Neuronal stem cell (in vitro differentiated cells): ENCODE measurements at regions not wholly inside any gene's neighbourhood (a gene's known extent, or its start where the extent isn't known, plus 50 kb on each side); places are given as distances from the start of the nearest gene placed in this dataset.

Experiments used
- DNase-seq: peaks from one replicate; pipeline ENCODE4 v3.0.0-alpha.2; 2013; ENCODE audit warnings: low spot score
- H2AFZ ChIP-seq: one replicate; pipeline ENCODE4 v1.6.1; 2013; ENCODE audit warnings: mild to moderate bottlenecking, low read length, inconsistent platforms
- H2AK5ac ChIP-seq: 2 replicates; pipeline ENCODE4 v1.6.1; 2013; ENCODE audit warnings: low read depth, mild to moderate bottlenecking, inconsistent platforms, low read length, moderate library complexity, mixed read lengths
- H2BK120ac ChIP-seq: 2 replicates; pipeline ENCODE4 v1.6.1; 2013; ENCODE audit warnings: low read depth, mild to moderate bottlenecking, inconsistent platforms, low read length, moderate library complexity, mixed read lengths
- H2BK12ac ChIP-seq: one replicate; pipeline ENCODE4 v1.6.1; 2013; ENCODE audit warnings: low read length, inconsistent platforms
- H2BK15ac ChIP-seq: 2 replicates; pipeline ENCODE4 v1.6.1; 2013; ENCODE audit warnings: mild to moderate bottlenecking, low read length, inconsistent platforms, mixed read lengths
- H2BK5ac ChIP-seq: one replicate; pipeline ENCODE4 v1.6.1; 2013; ENCODE audit warnings: inconsistent platforms, mild to moderate bottlenecking, low read length, moderate library complexity
- H3K14ac ChIP-seq: one replicate; pipeline ENCODE4 v1.6.1; 2013; ENCODE audit warnings: low read length, inconsistent platforms
- H3K18ac ChIP-seq: 2 replicates; pipeline ENCODE4 v1.6.1; 2013; ENCODE audit warnings: low read length, inconsistent platforms
- H3K23ac ChIP-seq: 2 replicates; pipeline ENCODE4 v1.6.1; 2013; ENCODE audit warnings: low read depth, mild to moderate bottlenecking, mixed read lengths, low read length, inconsistent platforms; ENCODE audit not compliant: poor library complexity
- H3K27ac ChIP-seq: replicated peaks from 3 replicates; pipeline ENCODE4 v1.5.1; 2013; ENCODE audit warnings: low read length, inconsistent platforms
- H3K27me3 ChIP-seq, 3 experiments: 2 replicates each; pipeline ENCODE4 v1.6.1; 2013; ENCODE audit warnings: low read length in 3 of 3, mild to moderate bottlenecking in 2 of 3, inconsistent platforms in 1 of 3, low read depth in 1 of 3, mixed read lengths in 1 of 3, moderate library complexity in 1 of 3; ENCODE audit not compliant: control insufficient read depth in 3 of 3, insufficient read depth in 3 of 3
- H3K36me3 ChIP-seq, 2 donors: replicated peaks in 1 of 2; 2 replicates each; pipeline ENCODE4 v1.6.1; 2013; ENCODE audit warnings: low read length in 2 of 2; ENCODE audit not compliant: control insufficient read depth in 2 of 2, insufficient read depth in 2 of 2
- H3K4ac ChIP-seq: 2 replicates; pipeline ENCODE4 v1.6.1; 2013; ENCODE audit warnings: inconsistent platforms, mild to moderate bottlenecking, low read length, moderate library complexity
- H3K4me1 ChIP-seq, 2 donors: 1 replicate in 1 of 2; 2 replicates in 1 of 2; pipeline ENCODE4 v1.6.1; 2013; ENCODE audit warnings: low read length in 2 of 2, low read depth in 1 of 2; ENCODE audit not compliant: control insufficient read depth in 2 of 2, insufficient read depth in 1 of 2
- H3K4me2 ChIP-seq: one replicate; pipeline ENCODE4 v1.6.1; 2013; ENCODE audit warnings: mild to moderate bottlenecking, low read length, inconsistent platforms; ENCODE audit not compliant: insufficient read depth, poor library complexity, severe bottlenecking
- H3K4me3 ChIP-seq, 2 donors: 2 replicates each; pipeline ENCODE4 v1.5.1; 2013; ENCODE audit warnings: low read length in 2 of 2, mild to moderate bottlenecking in 2 of 2, inconsistent platforms in 1 of 2, moderate library complexity in 1 of 2
- H3K79me1 ChIP-seq: one replicate; pipeline ENCODE4 v1.6.1; 2013; ENCODE audit warnings: low read depth, mild to moderate bottlenecking, inconsistent platforms, low read length, moderate library complexity
- H3K9ac ChIP-seq: one replicate; pipeline ENCODE4 v1.6.1; 2013; ENCODE audit warnings: mild to moderate bottlenecking, low read depth, low read length, inconsistent platforms; ENCODE audit not compliant: poor library complexity
- H3K9me3 ChIP-seq, 2 donors: replicated peaks in 1 of 2; 2 replicates each; pipeline versions ENCODE3 to v1.6.1; 2013; ENCODE audit warnings: low read length in 2 of 2, mild to moderate bottlenecking in 2 of 2, inconsistent platforms in 1 of 2, low read depth in 1 of 2, mixed read lengths in 1 of 2, moderate library complexity in 1 of 2; ENCODE audit not compliant: control insufficient read depth in 2 of 2, insufficient read depth in 1 of 2
- H4K8ac ChIP-seq: one replicate; pipeline ENCODE4 v1.6.1; 2013; ENCODE audit warnings: low read depth, mild to moderate bottlenecking, inconsistent platforms, low read length, moderate library complexity
- H4K91ac ChIP-seq: one replicate; pipeline ENCODE4 v1.6.1; 2013; ENCODE audit warnings: low read length, low read depth, mild to moderate bottlenecking, inconsistent platforms; ENCODE audit not compliant: poor library complexity
- WGBS, 2 donors: extraction: QIAGEN DNeasy Blood & Tissue Kit; methylation state at CpG; one replicate each; pipeline ENCODE4 v1.1.7; 2013; ENCODE audit warnings: missing lambda C conversion rate in 2 of 2, mixed read lengths in 1 of 2; ENCODE audit not compliant: insufficient read length in 2 of 2, insufficient replicate concordance in 1 of 2; ENCODE audit errors: extremely low coverage in 2 of 2; 5-methylcytosine and 5-hydroxymethylcytosine counted together

DNA sequence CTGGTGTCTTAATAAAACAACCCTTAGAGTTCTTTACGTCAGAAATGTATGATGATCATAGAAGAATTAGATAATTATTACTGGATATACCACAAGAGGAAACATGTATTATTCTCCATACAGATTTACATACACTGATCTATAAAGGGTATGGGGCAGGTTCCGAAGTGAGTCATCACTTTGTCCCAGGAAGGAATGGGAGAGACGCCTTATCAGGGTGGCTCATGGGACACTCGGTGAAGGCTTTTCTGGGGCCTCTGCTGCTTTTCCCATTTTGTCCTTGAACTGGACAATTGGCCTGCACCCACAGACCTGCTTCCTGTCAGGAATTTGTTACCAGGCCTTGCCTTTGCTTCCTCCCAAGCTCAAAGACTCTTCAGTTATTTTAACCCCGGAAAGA, 233.8 kb upstream of the RUNX1 start:
- no peaks in the 10 kb centered on the region for H3K9me3 ChIP-seq
- H3K4me3 ChIP-seq, result no peak overlapping the region
- H3K18ac ChIP-seq, result no peak overlapping the region
- no peak overlapping the region for H3K9ac ChIP-seq
- H3K36me3 ChIP-seq, result no peaks in the 10 kb centered on the region
- no peak overlapping the region for H3K4me2 ChIP-seq
- H3K27me3 ChIP-seq, result no peaks in the 10 kb centered on the region
- H3K14ac ChIP-seq, result no peak overlapping the region
- no peak overlapping the region for H2BK120ac ChIP-seq
- H2BK15ac ChIP-seq, result no peak overlapping the region
- no peak overlapping the region for H3K23ac ChIP-seq
- no peak overlapping the region for H2AFZ ChIP-seq
- H2BK12ac ChIP-seq, result no peak overlapping the region
- H3K27ac ChIP-seq, result no peak overlapping the region
- DNase-seq, result no peak
- H3K4ac ChIP-seq, result no peak overlapping the region
- no peak overlapping the region for H2AK5ac ChIP-seq
- WGBS, 2 donors, result no CpG with 5 or more reads among the region's 5 CpGs
- no peaks in the 10 kb centered on the region for H3K4me1 ChIP-seq
- no peaks in the 10 kb centered on the region for H3K79me1 ChIP-seq
- no peak overlapping the region for H4K8ac ChIP-seq
- no peak overlapping the region for H4K91ac ChIP-seq
- H2BK5ac ChIP-seq, result no peak overlapping the region

DNA sequence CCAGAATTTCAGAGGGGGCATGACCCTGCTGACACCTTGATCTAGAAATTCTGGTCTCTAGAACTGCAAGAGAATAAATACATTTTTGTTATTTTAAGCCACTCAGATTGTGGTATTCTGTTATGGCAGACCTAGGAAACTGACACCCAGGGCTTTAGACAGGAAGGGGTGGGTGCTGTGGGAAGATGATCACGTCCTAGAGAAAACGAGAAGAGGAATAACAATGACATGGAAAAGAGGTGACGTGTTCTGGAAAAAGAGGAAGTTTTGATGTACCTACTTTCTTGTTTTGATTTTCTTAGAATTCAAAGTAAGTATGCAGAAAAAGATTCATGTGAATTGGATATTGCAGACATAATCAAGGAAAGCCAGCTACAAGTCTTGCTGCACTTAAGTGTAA, 232.9 kb upstream of the RUNX1 start:
- H2BK12ac ChIP-seq, result no peak overlapping the region
- no peak overlapping the region for H4K8ac ChIP-seq
- H3K27me3 ChIP-seq, result no peaks in the 10 kb centered on the region
- no peak overlapping the region for H3K18ac ChIP-seq
- no peak overlapping the region for H3K4ac ChIP-seq
- no peaks in the 10 kb centered on the region for H3K9me3 ChIP-seq
- H2BK120ac ChIP-seq, result no peak overlapping the region
- no peak overlapping the region for H3K4me3 ChIP-seq
- H4K91ac ChIP-seq, result no peak overlapping the region
- no peak overlapping the region for H2BK5ac ChIP-seq
- H2AK5ac ChIP-seq, result no peak overlapping the region
- no peaks in the 10 kb centered on the region for H3K79me1 ChIP-seq
- no peak overlapping the region for H3K9ac ChIP-seq
- H3K36me3 ChIP-seq, result no peaks in the 10 kb centered on the region
- no peak overlapping the region for H3K27ac ChIP-seq
- no peak overlapping the region for H2BK15ac ChIP-seq
- H2AFZ ChIP-seq, result no peak overlapping the region
- H3K23ac ChIP-seq, result no peak overlapping the region
- DNase-seq, result no peak
- H3K14ac ChIP-seq, result no peak overlapping the region
- no peaks in the 10 kb centered on the region for H3K4me1 ChIP-seq
- no CpG with 5 or more reads among the region's 3 CpGs for WGBS, 2 donors
- H3K4me2 ChIP-seq, result no peak overlapping the region

DNA sequence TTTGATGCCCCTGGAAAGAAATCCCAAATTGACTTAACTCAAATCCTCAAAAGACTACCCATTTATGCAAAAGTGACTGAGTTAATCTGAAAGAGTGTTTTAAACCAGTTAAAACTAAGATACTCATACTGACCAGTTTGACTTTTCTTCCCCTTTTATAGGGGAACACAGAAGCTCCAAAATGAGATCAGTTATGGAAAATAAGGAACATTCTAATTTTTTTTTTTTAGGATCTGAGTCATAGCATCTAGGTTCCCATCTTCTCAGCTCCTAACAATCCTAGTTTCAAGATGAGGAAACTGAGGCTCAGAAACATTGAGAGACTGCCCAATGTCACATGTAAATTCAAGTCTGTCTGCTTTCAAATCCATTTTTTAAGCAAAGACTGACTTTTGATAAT, 231.1 kb upstream of the RUNX1 start:
- H2BK120ac ChIP-seq, result no peak overlapping the region
- no peak overlapping the region for H2BK12ac ChIP-seq
- no peaks in the 10 kb centered on the region for H3K4me1 ChIP-seq
- H3K23ac ChIP-seq, result no peak overlapping the region
- no peak overlapping the region for H4K91ac ChIP-seq
- H3K27ac ChIP-seq, result no peak overlapping the region
- H3K4me3 ChIP-seq, result no peak overlapping the region
- no peak for DNase-seq
- no peak overlapping the region for H3K9ac ChIP-seq
- H2BK5ac ChIP-seq, result no peak overlapping the region
- H4K8ac ChIP-seq, result no peak overlapping the region
- H3K4me2 ChIP-seq, result no peak overlapping the region
- H2AK5ac ChIP-seq, result no peak overlapping the region
- H3K27me3 ChIP-seq, result no peaks in the 10 kb centered on the region
- H3K4ac ChIP-seq, result no peak overlapping the region
- no peak overlapping the region for H3K18ac ChIP-seq
- no peak overlapping the region for H2AFZ ChIP-seq
- no peak overlapping the region for H2BK15ac ChIP-seq
- H3K9me3 ChIP-seq, result no peaks in the 10 kb centered on the region
- no peaks in the 10 kb centered on the region for H3K79me1 ChIP-seq
- H3K14ac ChIP-seq, result no peak overlapping the region
- H3K36me3 ChIP-seq, result no peaks in the 10 kb centered on the region

DNA sequence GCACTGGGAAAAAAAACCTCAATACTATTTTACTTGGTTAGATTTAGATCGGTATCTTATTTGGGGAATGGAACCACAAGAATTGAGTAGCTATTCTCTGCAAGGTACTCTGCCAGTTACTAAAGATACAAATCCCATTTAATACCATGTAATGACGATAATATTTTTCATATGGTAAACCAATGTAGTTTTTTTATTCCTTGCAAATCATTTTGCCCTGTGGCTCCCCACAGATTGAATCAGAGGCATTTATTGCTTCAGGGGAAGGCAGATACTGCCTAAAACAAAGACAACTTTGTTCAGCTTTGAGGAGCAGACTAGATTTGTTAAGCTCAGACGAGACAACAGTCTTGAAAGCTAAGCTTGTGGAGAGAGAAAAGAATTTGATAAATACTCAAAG, 226.7 kb upstream of the RUNX1 start:
- DNase-seq, result no peak
- no peak overlapping the region for H3K14ac ChIP-seq
- WGBS, 2 donors, result no CpG with 5 or more reads among the region's 3 CpGs
- H3K4me3 ChIP-seq, result no peak overlapping the region
- no peaks in the 10 kb centered on the region for H3K36me3 ChIP-seq
- H3K79me1 ChIP-seq, result no peaks in the 10 kb centered on the region
- H3K4me2 ChIP-seq, result no peak overlapping the region
- no peak overlapping the region for H4K8ac ChIP-seq
- H3K27ac ChIP-seq, result no peak overlapping the region
- no peak overlapping the region for H2BK5ac ChIP-seq
- no peak overlapping the region for H2AK5ac ChIP-seq
- H2BK12ac ChIP-seq, result no peak overlapping the region
- H3K4me1 ChIP-seq, result no peaks in the 10 kb centered on the region
- no peak overlapping the region for H3K23ac ChIP-seq
- H3K18ac ChIP-seq, result no peak overlapping the region
- H3K4ac ChIP-seq, result no peak overlapping the region
- H4K91ac ChIP-seq, result no peak overlapping the region
- H2BK120ac ChIP-seq, result no peak overlapping the region
- no peak overlapping the region for H2BK15ac ChIP-seq
- no peaks in the 10 kb centered on the region for H3K27me3 ChIP-seq
- H3K9me3 ChIP-seq, result no peaks in the 10 kb centered on the region
- no peak overlapping the region for H3K9ac ChIP-seq
- no peak overlapping the region for H2AFZ ChIP-seq
